Pons (tissue), 1 donor: ENCODE measurements at regions not wholly inside any gene's neighbourhood (a gene's known extent, or its start where the extent isn't known, plus 50 kb on each side); places are given as distances from the start of the nearest gene placed in this dataset.

ENCODE experiments used
- DNase-seq: peaks from one replicate; pipeline ENCODE4 v3.0.0-alpha.2; 2016; ENCODE audit warnings: low spot score

DNA sequence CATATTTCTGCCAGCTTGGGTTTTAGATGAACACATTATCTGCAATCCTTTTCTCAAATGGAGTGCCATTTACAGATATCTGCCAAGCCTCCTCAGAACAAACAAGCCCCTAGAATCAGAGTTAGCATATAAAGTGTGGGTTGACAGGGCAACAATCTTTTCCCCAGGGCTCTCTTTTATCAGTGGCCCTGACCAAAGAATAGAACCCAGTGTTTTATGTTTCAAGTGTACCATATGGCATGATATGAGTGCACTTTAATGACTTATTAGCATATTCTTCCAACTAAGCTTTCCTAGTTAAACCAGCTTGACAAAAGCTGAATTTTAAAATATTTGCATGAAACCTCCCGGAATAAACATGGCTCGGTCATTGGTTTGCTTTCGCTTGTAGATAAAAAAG is 57.3 kb downstream of the EVX1 start:
- DNase-seq = no peak

DNA sequence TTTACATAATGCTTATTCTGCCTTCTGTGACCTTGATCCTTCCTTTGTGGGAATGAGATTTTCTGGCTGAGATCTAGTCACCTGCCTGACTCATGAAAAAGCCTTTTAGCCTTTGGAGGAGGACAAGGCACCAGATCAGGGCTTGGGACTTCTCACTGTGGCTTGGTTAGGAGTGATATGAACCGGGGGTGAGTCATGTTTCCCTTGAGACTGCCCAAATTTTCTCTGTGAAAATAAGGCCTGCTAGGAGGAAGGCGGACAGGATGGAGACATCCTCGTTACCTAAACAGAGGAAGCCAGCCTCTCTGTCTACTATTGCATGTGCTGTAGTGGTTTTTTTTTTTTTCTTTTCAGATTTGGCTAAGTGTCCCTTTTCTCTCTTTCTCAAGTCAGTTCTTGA is 57.8 kb downstream of the EVX1 start:
- DNase-seq = no peak

DNA sequence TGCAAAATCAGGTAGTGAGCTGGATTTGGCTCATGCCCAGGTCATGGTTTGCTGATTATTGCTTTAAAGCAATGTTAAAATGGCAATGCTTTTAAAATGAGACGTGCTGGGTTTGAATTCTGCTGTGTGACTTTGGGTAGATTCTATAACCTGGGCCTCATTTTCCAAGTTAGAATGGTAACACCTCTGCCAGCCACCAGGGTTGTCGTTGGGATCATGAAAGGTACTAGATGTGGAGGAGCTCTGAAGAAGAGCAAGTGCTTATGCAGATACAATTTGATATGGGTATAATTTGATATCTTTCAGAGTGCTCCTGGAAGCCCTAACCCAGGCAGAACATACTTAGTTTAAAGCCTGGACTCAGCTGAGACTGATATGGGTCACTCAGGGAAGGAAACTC is 60.0 kb downstream of the EVX1 start:
- DNase-seq = no peak

DNA sequence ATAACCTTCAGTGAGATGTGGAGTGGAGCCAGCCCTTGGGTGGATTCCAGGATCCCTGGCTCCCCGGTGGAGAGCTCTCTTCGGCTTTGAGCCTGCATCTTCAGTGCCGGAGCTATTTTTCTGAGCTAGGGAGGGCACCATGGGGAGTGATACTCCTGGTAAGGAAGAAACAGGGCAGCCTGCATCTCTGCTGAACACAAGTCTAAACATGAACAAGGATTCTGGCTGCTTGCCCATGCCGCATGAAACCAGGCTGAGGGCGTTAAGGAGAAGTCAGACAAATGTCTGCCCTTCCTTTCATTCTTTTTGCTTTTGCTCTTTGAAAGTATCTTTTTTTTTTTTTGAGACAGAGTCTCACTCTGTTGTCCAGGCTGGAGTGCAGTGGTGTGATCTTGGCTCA is 60.4 kb downstream of the EVX1 start:
- no peak for DNase-seq

DNA sequence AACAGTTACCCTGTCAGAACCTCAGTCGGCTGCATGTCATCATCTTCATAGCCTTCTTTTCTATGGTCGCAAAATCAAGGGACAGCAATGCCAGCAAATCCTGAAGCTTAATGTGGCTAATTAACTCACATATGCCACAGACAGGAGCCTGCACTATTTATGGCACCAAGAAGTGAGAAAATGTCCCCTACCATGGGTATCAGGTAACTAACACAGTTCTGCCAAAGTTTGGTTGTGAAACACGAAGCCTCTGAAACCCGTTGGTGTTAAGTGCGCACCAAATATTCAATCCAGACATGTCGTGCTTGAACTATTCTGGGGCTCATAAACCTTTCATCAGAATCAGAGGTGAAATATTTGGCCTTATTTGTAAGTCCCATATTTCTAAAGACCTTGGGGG is 63.3 kb downstream of the EVX1 start:
- DNase-seq = no peak

DNA sequence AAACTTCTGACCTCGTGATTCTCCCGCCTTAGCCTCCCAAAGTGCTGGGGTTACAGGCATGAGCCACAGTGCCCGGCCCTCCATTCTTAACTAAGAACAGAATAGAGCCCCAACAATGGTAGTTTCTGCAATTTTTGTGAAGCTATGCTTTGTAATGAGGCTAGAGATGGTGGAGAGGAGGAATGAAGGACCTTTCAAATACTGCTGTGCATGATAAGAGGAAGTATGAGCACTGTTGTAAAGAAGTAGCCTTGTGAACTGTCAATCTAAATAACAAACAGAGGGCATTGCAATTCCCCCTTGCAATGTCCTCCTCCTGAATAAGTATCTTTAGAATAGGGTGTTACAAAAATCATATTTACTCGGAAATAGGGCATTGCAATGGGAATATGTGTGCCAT is 70.2 kb downstream of the EVX1 start:
- DNase-seq = no peak

DNA sequence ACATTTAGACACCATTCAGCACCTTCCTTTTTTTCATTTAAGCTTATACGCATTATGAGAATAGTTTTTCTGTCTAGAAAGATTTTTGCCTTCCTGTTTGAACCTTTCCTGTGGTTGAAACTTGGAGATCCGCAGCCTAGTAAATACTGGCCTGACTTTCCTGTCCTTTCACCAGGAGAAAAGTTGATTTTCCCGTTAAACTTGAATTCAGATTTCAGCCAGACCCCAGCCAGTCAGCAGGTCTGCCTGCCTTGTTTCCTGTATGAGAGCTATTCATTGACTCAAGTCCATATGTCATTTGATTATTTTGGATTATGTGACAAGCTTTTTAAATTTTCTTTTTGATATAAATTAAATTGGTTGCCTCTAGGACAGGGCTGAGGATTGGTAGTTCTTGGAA is 71.5 kb downstream of the EVX1 start:
- no peak for DNase-seq

DNA sequence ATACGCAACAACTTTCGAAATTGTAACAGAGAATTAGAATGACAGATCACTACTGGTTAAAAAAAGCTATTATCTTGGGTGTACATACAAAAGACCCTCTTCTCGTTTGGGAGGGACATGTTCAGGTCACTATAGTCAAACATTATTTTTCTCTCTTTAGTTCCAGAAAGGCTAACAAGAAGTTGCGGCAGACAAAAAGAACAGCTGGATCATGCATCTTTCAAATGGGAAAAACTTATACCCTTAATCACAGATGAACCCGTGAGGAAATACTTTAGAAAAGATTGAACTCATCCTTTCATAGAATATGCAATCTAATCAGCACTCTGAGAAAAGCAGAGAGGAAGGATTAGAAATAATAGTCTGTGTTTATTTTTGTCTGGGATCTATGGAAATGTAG is 72.5 kb downstream of the EVX1 start:
- DNase-seq = no peak

DNA sequence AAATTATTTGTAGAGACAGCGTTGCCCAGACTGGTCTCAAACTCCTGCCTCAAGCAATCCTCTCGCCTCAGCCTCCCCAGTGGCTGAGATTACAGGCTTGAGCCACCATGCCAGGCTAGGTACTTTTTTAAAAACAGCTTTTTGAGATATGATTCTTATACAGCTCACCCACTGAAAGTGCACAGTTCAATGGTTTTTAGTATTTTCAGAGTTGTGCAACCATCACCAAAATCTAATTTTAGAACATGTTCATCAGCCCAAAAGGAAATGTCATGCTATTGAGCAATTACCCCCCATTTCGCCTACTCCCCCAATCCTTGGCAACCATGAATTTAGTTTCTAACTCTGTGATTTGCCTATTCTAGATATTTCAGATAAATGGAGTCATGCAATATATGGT is 73.7 kb downstream of the EVX1 start:
- DNase-seq = no peak

DNA sequence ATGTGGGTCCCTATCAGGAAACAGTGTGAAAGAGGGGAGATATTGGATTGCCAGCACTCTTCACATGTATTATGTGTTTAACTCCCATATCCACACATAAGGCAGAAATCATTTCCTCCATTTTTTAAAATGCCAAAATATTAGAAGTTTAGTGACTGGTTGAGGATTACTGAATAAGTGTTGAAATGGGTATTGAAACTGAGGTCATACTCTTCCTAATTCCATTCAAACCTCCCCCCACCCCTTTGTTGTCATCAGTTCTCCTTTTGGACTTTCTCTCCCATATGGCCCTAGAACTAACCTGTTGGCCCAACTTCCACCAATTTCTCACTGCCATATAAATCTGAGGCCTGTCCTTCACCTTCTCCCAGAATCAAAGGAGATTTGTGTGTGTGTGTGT is 81.6 kb downstream of the EVX1 start:
- DNase-seq = no peak

DNA sequence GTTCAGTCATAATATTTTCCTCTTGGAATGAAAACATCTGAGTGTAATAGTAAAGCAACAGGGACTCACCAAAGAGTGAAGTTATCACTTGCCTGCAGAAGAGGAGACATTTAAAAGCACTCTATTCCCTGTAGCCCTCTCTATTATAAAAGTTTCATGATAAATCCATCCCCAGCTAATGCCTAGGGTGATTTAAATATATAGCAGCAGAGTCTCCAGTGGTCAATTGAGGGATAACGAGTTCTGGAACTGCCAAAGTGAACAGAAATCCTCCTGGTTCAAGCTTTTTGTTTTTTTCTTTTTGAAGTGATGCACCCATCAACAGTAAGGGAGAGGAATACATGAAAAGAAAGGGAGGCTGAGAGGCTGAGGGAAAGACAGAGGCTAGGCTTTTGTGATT is 87.3 kb downstream of the EVX1 start:
- DNase-seq = no peak

DNA sequence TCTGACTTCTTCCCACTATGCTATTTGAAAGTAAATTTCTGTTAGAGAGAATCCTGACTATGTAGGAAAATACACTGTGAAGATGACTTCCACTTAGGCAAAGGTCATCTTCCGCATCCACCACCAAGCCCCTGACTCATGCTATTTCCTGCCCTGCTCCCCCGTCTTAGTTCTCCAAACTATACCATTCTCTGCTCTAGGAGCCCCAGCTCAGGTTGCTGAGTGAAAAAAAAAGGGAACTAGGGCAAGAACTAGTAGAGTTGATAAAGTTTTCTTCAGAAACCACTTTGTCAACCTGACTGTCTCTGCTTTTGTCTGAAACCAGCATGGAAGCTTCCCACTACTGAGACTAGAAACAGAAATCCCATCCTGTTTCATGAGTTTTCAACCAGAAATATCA is 96.9 kb downstream of the EVX1 start:
- peak; percentile 7 for DNase-seq

DNA sequence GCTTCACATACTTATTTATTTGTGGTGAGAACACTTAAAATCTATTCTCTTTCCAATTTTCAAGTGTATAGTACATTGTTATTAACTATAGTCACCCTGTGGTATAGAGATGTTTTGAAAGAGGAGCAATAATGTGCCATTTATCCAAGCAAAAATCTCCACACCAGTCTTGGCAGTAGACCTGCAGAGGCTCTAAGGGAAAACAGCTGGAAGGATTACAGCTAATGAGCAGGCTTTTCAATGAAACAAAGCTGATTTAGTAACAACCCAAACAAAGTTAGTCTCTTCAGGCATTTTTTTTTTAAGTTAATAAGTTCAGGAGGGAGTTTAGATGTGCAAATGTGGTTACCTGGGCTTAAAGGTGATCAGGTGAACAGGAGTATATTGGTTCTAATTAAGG is 101.9 kb downstream of the EVX1 start:
- no peak for DNase-seq

DNA sequence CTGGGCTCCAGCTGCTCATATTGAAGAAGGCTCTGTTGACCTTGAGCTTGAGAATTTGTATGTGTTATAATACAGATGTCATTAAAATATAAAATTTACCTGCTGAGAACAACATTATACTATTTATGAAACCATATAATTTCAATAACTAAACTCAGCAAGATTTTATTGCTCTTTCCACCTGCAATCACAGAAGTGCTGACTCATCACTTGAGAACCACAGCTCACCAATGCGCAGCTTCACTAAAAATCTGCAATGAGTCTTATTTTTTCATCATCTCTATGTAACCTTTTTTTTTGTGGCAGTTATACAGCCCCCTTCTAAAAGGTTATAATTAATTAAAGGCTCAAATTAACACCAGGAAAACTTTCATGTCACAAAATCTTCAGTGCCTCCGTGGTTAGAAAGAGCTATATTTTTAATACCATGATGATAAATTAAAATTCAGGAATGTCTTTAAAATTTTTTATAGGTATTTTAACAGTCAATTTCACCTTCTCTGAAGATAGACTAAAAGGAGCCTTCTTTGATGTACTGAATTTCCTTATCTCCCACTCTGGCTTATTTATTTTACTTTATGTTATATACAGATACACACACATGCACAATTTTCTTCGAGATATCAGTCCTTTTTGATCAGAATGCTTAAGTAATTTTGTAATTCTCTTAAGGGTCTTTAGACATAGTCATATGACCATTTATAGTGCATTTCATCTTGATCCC is 102.7 kb downstream of the EVX1 start:
- no peak for DNase-seq

DNA sequence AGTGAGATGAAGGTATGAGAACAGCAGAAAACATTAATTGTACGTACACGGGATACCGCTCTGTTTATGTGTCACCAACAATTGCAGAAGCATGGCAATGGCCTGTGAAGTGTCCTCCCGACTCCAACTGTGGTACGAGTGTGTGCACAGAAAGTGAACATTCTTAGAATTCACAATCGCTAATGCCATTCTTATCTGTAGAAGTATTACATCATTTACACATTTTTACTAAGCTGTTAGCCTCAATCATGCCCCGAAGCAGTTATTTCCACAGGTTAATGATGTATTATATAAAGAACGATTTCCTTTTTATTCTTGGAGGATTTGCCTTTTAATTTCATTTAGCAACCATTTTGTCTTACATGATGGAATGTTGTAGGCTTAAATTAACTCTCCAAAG is 103.4 kb downstream of the EVX1 start:
- no peak for DNase-seq

DNA sequence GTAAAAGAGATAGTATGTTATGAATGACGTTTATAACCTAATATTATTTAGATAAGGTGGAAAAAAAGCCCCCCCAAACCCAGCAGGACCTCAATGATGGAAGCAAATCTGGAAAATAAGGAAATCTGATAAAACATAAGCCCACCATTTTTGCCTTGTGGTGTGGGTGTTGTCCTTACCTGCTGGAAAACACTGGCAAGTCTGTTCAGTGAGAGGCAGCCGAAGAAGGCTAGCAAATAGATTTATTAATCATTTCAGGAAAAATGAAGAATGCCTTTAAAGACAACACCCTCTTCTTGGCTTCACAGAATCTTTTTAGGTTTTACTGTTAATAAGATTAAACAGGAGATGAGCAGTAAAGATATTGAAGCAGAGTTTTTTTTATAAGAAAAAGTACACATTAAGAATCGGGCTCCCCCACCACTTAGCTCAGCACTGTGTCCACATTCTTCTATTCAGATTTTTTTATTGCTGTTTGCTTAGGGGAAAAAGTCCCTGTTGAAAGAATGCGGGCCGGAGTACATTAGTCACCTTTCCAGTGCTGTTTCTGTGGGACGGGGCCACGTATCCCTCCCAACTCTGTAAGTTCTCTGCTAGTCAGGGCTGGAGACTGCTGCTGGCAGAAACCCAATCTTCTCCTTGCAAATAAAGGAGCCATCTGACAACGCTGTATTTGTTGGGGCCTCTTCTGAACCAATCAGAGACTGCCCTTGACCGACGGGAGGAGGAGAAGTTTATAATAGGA is 104.1 kb downstream of the EVX1 start:
- peak; percentile 26 for DNase-seq

DNA sequence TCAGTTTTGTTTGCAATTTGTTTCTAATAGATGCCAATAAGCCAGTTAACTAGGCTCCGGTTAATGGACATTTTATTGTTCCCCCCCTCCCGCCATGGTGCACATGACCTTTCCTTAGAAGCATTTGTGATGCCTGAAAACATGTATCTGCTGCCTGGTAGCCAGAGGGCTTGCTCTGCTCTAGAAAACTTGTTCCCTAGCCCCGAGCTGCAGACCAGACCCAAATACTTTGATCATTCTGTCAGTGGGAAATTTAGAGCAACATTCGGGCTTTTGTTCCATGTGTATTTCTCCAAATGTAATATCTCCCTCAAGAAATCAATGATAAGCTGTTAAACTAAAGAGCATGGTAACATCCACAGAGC is 104.7 kb downstream of the EVX1 start:
- DNase-seq = no peak

DNA sequence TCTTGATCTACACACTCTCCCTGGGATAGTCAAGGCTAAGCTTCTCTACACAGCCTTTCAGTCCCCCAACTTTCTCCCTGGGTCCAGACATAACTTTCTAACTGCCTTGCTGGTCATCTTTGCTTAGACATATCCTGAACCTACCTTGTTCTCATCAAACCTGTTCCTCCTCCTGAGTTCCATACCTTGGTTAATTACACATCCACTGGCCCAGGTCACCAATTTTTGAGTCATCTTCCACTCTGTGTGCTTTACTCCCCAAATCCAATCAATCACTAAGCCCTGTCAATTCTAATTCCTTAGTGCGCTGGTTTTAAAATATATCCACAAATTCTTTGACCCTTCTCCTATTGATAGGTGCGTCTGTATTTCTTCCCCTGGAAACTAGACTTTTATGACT is 107.0 kb downstream of the EVX1 start:
- DNase-seq = no peak

DNA sequence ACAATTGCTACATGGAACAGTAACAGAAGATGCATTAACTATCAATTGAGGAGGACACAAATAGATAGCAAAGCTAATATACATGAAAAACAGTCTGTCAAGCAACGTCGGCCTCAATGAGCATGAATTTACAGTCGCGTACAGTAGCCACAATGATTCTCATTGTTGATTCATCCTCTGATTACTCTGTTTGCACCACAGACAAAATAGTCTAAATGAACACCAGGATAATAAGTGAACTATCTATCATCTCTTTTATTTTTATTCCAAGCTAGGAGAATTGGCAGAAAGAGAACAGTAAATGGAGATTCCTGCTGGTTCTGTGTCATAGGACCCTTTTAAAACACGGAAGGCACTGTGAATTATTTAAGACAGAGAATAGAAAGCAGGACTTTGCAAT is 108.5 kb downstream of the EVX1 start:
- no peak for DNase-seq

DNA sequence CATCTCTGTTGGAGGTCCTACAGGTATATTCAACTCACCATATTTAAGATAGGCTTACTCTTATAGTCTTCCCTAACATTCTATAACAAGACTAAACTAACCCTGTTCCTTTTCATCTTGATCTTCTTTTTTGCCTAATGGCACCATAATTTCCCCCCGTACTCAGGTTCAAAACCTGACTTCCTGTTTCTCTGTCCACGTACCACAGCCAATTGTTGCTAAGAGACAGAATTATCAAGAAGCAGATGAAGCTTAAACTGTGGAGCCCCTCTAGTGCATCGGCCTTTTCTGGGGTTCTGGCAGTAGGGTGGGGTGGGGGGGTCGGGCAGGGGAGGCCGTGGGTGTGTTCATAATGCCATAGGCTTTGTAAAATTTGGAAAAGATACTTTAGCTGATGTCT is 109.2 kb downstream of the EVX1 start:
- DNase-seq = no peak

DNA sequence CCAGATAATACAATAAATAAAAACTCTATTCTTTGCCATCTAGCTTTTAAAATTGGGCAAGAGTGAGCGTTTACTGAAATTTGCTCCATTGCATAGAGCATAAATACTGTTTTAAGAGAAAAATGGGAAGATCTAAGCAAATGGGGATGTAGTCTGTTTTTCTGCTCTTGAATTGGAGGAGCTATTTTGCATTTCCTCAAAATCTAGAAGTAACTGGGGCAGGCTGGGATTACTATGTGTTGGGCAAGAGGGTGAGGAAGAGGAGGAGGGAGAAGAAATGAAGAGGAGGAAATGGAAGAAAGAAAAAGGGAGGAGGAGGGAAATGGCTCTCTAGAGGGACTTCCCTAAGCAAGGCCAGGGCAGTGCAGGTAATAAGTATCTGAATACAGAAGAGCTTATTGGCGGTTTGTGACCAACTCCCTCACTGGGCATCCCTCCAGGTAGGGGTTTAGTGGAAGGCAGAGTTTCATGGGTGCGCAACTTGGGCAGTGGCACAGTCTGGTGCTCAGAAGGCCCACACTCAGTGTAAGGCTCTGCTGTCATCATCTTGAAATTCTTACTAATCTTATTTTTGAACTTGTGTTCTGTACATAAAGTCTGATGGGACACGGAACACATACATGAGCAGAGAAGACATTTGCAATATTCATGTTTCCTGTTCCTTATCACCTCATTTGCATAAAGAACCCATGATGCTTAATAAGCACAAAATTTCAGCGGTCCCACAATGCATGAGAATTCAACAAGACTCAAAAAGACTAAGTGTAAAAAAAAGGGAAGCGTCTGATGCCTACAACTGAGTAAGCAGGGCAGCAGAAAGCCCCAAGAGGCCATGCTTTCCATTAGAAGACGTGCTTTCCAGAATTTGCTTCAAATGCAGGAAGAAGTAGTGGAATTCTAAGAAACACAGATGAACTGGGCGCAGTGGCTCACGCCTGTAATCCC is 116.9 kb downstream of the EVX1 start:
- no peak for DNase-seq

DNA sequence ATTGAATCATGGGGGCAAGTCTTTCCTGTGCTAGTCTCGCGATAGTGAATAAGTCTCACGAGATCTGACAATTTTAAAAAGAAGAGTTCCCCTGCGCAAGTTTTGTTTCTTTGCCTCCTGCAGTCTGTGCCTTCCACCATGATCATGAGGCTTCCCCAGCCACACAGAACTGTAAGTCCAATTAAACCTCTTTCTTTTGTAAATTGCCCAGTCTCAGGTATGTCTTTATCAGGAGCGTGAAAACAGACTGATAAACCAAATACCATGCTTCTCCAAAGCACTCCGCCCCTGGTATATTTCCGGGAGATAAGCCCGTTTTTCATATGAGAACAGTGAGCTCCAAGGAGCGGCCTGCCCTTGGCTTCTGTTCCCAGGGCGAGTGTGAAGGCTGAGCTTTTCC is 118.9 kb downstream of the EVX1 start:
- no peak for DNase-seq

DNA sequence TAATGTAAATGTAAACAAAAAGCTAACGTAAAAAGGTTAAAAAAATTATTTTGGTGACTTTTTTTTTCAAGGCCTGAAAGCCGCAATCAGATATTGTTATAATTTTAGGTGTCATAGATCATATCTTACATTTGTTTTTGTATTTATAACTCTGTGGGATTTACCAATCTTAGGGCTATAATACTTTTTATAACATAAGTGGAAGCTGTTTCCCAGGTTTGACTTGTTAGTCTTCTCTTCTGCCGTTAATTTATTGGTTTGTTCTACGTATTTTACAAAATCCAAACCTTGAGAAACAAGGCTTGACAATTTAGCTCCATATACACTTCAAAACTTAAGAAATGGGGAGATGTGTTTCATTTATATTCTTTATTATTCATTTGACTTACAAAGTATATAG is 119.4 kb downstream of the EVX1 start:
- no peak for DNase-seq
